ENCODE measurements at regions not wholly inside any gene's neighbourhood (a gene's known extent, or its start where the extent isn't known, plus 50 kb on each side); places are given as distances from the start of the nearest gene placed in this dataset.

GRCh38 chr3:82392203-82392775 lies 630.8 kb upstream of the GBE1 start:
- TF ChIP-seq CTCF (IDR thresholded peaks at IDR 0.05) (no peak), POLR2A (IDR thresholded peaks at IDR 0.05) (no peak)

All from Peyer's patch (tissue), 4 donors.